ENCODE measurements at regions not wholly inside any gene's neighbourhood (a gene's known extent, or its start where the extent isn't known, plus 50 kb on each side); places are given as distances from the start of the nearest gene placed in this dataset.

GRCh38 chr22:49087198-49087597 lies 740.5 kb downstream of the BRD1 start:
- DNase-seq (ENCODE audit: insufficient read length, low spot score), result no peak
- no peak for FAIRE-seq

GRCh38 chr22:49086606-49087157 lies 741.0 kb downstream of the BRD1 start:
- FAIRE-seq (no peak), DNase-seq (ENCODE audit: insufficient read length, low spot score) (no peak)

GRCh38 chr22:49086181-49086580 lies 741.5 kb downstream of the BRD1 start:
- FAIRE-seq (no peak), DNase-seq (ENCODE audit: insufficient read length, low spot score) (no peak)

- DNase-seq (ENCODE audit: insufficient read length, low spot score) (no peak), FAIRE-seq (no peak)
These were observed 743.5 kb downstream of the BRD1 start for GRCh38 chr22:49084206-49084605.

GRCh38 chr22:49083607-49084006 lies 744.1 kb downstream of the BRD1 start:
- DNase-seq (ENCODE audit: insufficient read length, low spot score) (no peak), FAIRE-seq (no peak)

- no peak for DNase-seq (ENCODE audit: insufficient read length, low spot score)
- FAIRE-seq, result no peak
These were observed 745.2 kb downstream of the BRD1 start for GRCh38 chr22:49082451-49082850.

GRCh38 chr22:49081926-49082325 lies 745.7 kb downstream of the BRD1 start:
- FAIRE-seq, result no peak
- DNase-seq (ENCODE audit: insufficient read length, low spot score), result no peak

GRCh38 chr22:49081261-49081666 lies 746.4 kb downstream of the BRD1 start:
- FAIRE-seq (no peak), DNase-seq (ENCODE audit: insufficient read length, low spot score) (no peak)

- FAIRE-seq, result no peak
These were observed 747.0 kb downstream of the BRD1 start for GRCh38 chr22:49080631-49081030.

GRCh38 chr22:49079743-49080500 lies 747.8 kb downstream of the BRD1 start:
- DNase-seq (ENCODE audit: insufficient read length, low spot score) (no peak), FAIRE-seq (no peak)

More at GRCh38 chr22:49080631-49081030, 747.0 kb downstream of the BRD1 start:
- no peak for DNase-seq (ENCODE audit: insufficient read length, low spot score)

- FAIRE-seq (no peak), DNase-seq (ENCODE audit: insufficient read length, low spot score) (no peak)
These were observed 748.5 kb downstream of the BRD1 start for GRCh38 chr22:49079027-49079725.

GRCh38 chr22:49078076-49078710 lies 749.5 kb downstream of the BRD1 start:
- FAIRE-seq (no peak), DNase-seq (ENCODE audit: insufficient read length, low spot score) (no peak)

GRCh38 chr22:49077586-49077985 lies 750.1 kb downstream of the BRD1 start:
- DNase-seq (ENCODE audit: insufficient read length, low spot score), result no peak
- FAIRE-seq, result no peak

GRCh38 chr22:49077036-49077393 lies 750.7 kb downstream of the BRD1 start:
- FAIRE-seq (no peak), DNase-seq (ENCODE audit: insufficient read length, low spot score) (no peak)

- DNase-seq (ENCODE audit: insufficient read length, low spot score), result no peak
- FAIRE-seq, result no peak
These were observed 751.2 kb downstream of the BRD1 start for GRCh38 chr22:49076300-49077035.

- no peak for FAIRE-seq
- DNase-seq (ENCODE audit: insufficient read length, low spot score), result no peak
These were observed 752.5 kb downstream of the BRD1 start for GRCh38 chr22:49075150-49075549.

GRCh38 chr22:49073873-49074417 lies 753.7 kb downstream of the BRD1 start:
- DNase-seq (ENCODE audit: insufficient read length, low spot score) (no peak), FAIRE-seq (peak; percentile 52)

GRCh38 chr22:49072996-49073645 lies 754.6 kb downstream of the BRD1 start:
- FAIRE-seq (no peak), DNase-seq (ENCODE audit: insufficient read length, low spot score) (no peak)

- FAIRE-seq (no peak), DNase-seq (ENCODE audit: insufficient read length, low spot score) (no peak)
These were observed 757.2 kb downstream of the BRD1 start for GRCh38 chr22:49070501-49070900.

GRCh38 chr22:49068861-49069500 lies 758.7 kb downstream of the BRD1 start:
- DNase-seq (ENCODE audit: insufficient read length, low spot score) (no peak), FAIRE-seq (no peak)

All from HTR-8/SVneo (cell line).